Right lobe of liver (tissue), 6 donors: ENCODE measurements at regions not wholly inside any gene's neighbourhood (a gene's known extent, or its start where the extent isn't known, plus 50 kb on each side); places are given as distances from the start of the nearest gene placed in this dataset.
"Not testable (repeated sequence)": the region's sequence is repeated elsewhere in the genome, so short reads cannot be mapped to it uniquely, and the experiment has no call there.

Experiments used
- ATAC-seq, 4 donors: fragments of 200-7000 bp; cut with Tn5 transposase; one replicate each; pipeline ENCODE4 v1.9.1; 2020; ENCODE audit warnings: mild to moderate bottlenecking in 4 of 4, moderate library complexity in 4 of 4
- DNase-seq, 3 donors: peaks; one replicate each; pipeline ENCODE4 v3.0.0-alpha.2; 2020
- H3K27ac ChIP-seq, 3 donors: fragments of 200-600 bp; one replicate each; pipeline ENCODE4 v1.8.0; 2022
- H3K27me3 ChIP-seq, 2 donors: fragments of 200-600 bp; one replicate each; pipeline ENCODE4 v1.8.0; 2022
- H3K36me3 ChIP-seq, 4 donors: fragments of 200-600 bp; sonication (generic) in 1 of 4; one replicate each; pipeline versions ENCODE4 v1.5.1 to v1.8.0; 2017 to 2022; ENCODE audit warnings: control low read depth in 1 of 4
- H3K4me1 ChIP-seq, 4 donors: fragments of 200-600 bp; sonication (generic) in 1 of 4; one replicate each; pipeline versions ENCODE4 v1.5.1 to v1.8.0; 2017 to 2022; ENCODE audit warnings: control low read depth in 1 of 4
- H3K4me3 ChIP-seq, 3 donors: fragments of 200-600 bp; one replicate each; pipeline ENCODE4 v1.8.0; 2022
- H3K9me3 ChIP-seq, 4 donors: fragments of 200-600 bp; sonication (generic) in 1 of 4; one replicate each; pipeline versions ENCODE4 v1.5.1 to v1.8.0; 2017 to 2022; ENCODE audit warnings: control low read depth in 1 of 4
- CTCF ChIP-seq, 4 donors: fragments of 200-600 bp in 3 of 4; fragments of 450-650 bp in 1 of 4; IDR thresholded peaks; one replicate each; pipeline versions ENCODE4 v1.5.1 to v1.8.0; 2016 to 2022; ENCODE audit warnings: antibody characterized with exemption in 4 of 4, mild to moderate bottlenecking in 2 of 4
- POLR2A ChIP-seq: fragments of 450-650 bp; IDR thresholded peaks from one replicate; pipeline ENCODE4 v1.6.1; 2017; ENCODE audit warnings: antibody characterized with exemption, mild to moderate bottlenecking
- WGBS: methylation state at CpG from one replicate; pipeline ENCODE4 v1.1.6; 2018; ENCODE audit warnings: low coverage, low lambda C conversion rate; ENCODE audit not compliant: insufficient coverage; ENCODE audit errors: missing lambda C conversion rate; 5-methylcytosine and 5-hydroxymethylcytosine counted together
- intact Hi-C, 2 donors: fragments of 100-400 bp; cut with DNase I; formaldehyde crosslinking; loops; one replicate each; pipeline versions ENCODE4 v1.11.2 to v1.14.1; 2022
- donor health status: DM: no; HTN: yes; CAD: no.
- donor health status: DM: no; HTN: no; CAD: no.
- donor health status: DM: no; HTN: no; CAD: no.
- donor health status: DM: no; HTN: yes; CAD: no.
- donor health status: DM: no; HTN: yes; CAD: no.

- intact Hi-C loops = no loop called here
- TF ChIP-seq POLR2A = no peak
- TF ChIP-seq CTCF (IDR thresholded peaks at IDR 0.05) = no peak
Measured at GRCh38 chr5:124909734-124910133, 163.3 kb upstream of the ZNF608 start.

GRCh38 chr5:124910354-124911016 lies 164.0 kb upstream of the ZNF608 start:
- intact Hi-C loops = no loop called here
- ATAC-seq = peak; percentile 43 to 68 (median 58)
- 39% methylated on average over 3 of the region's 3 CpGs for WGBS
- Histone ChIP-seq H3K4me3 (no peak overlapping the region), H3K4me1 (peaks cover 0 to 43% (median 21%) of the 10 kb centered on the region in 4 donors), H3K27ac (peak overlapping the region in 1 of 3 donors; percentile 8), H3K27me3 (no peaks in the 10 kb centered on the region), H3K36me3 (no peaks in the 10 kb centered on the region), H3K9me3 (no peaks in the 10 kb centered on the region)
- TF ChIP-seq POLR2A (no peak), CTCF (IDR thresholded peaks at IDR 0.05) (no peak)
- no peak for DNase-seq

More at GRCh38 chr5:124909734-124910133, 163.3 kb upstream of the ZNF608 start:
- Histone ChIP-seq H3K4me1 (peaks cover 0 to 43% (median 21%) of the 10 kb centered on the region in 4 donors), H3K36me3 (no peaks in the 10 kb centered on the region), H3K27me3 (no peaks in the 10 kb centered on the region), H3K27ac (no peak overlapping the region), H3K4me3 (no peak overlapping the region), H3K9me3 (no peaks in the 10 kb centered on the region)
- no peak for ATAC-seq
- DNase-seq = no peak
- 81% methylated on average over 4 of the region's 5 CpGs for WGBS

GRCh38 chr5:124912638-124913328 lies 166.3 kb upstream of the ZNF608 start:
- H3K27ac ChIP-seq = no peak overlapping the region
- DNase-seq (peak in 1 of 3 donors; percentile 23), ATAC-seq (peak in 1 of 4 donors; percentile 11)
- TF ChIP-seq CTCF (IDR thresholded peaks at IDR 0.05) = no peak
- no peak for TF ChIP-seq POLR2A
- no peaks in the 10 kb centered on the region for H3K36me3 ChIP-seq
- intact Hi-C loops = no loop called here
- no peak overlapping the region for H3K4me3 ChIP-seq
- peaks cover 0 to 25% (median 14%) of the 10 kb centered on the region in 4 donors for H3K4me1 ChIP-seq
- no peaks in the 10 kb centered on the region for H3K27me3 ChIP-seq
- no peaks in the 10 kb centered on the region for H3K9me3 ChIP-seq
- 86% methylated on average over 6 of the region's 20 CpGs for WGBS

GRCh38 chr5:124913329-124913653 lies 166.9 kb upstream of the ZNF608 start:
- H3K4me1 ChIP-seq = peaks cover 0 to 20% (median 11%) of the 10 kb centered on the region in 4 donors
- H3K27me3 ChIP-seq = no peaks in the 10 kb centered on the region
- intact Hi-C loops = no loop called here
- H3K9me3 ChIP-seq = no peaks in the 10 kb centered on the region
- no peak for TF ChIP-seq POLR2A
- no peak for TF ChIP-seq CTCF (IDR thresholded peaks at IDR 0.05)
- H3K4me3 ChIP-seq = no peak overlapping the region
- no peak for ATAC-seq
- H3K27ac ChIP-seq = no peak overlapping the region
- no peak for DNase-seq
- H3K36me3 ChIP-seq = no peaks in the 10 kb centered on the region
- WGBS = no CpG with 5 or more reads among the region's 2 CpGs

- H3K36me3 ChIP-seq, intact Hi-C loops, H3K4me1 ChIP-seq, ATAC-seq, H3K4me3 ChIP-seq, H3K27me3 ChIP-seq, H3K27ac ChIP-seq, DNase-seq, H3K9me3 ChIP-seq: not testable (repeated sequence)
- 48% methylated on average over 5 of the region's 5 CpGs for WGBS
Measured at GRCh38 chr5:124916313-124916712, 169.9 kb upstream of the ZNF608 start.
